ENCODE measurements at regions not wholly inside any gene's neighbourhood (a gene's known extent, or its start where the extent isn't known, plus 50 kb on each side); places are given as distances from the start of the nearest gene placed in this dataset.

- H3K23ac ChIP-seq (ENCODE audit: low read depth, low read length): no peak overlapping the region
- no TSS peak for BruUV-seq (replicated peaks)
- no peak overlapping the region for H2AFZ ChIP-seq (replicated peaks; ENCODE audit: low read length, poor library complexity)
- peaks cover 10% of the 10 kb centered on the region; the same call in 1 of the 2 replicates for H3K9me3 ChIP-seq (ENCODE audit: control insufficient read depth, insufficient read depth, low read length)
- in situ Hi-C loops (cut with MboI; ENCODE audit: low sequenced_read_pairs): no loop called here
- no peak overlapping the region for H2AK5ac ChIP-seq (ENCODE audit: low read depth, low read length)
- no CpG with 5 or more reads among the region's 2 CpGs for WGBS, 2 experiments (ENCODE audit: extremely low coverage in 2 of 2, insufficient read length in 1 of 2)
- ChIA-PET CTCF (no interaction called here), POLR2A (ENCODE audit: unreplicated experiment) (no interaction called here)
- no peaks in the 10 kb centered on the region for H3K4me1 ChIP-seq (ENCODE audit: control insufficient read depth, insufficient read depth, low read length)
- H3K9ac ChIP-seq (ENCODE audit: low read depth, low read length): no peak overlapping the region
- intact Hi-C loops (cut with micrococcal nuclease): no loop called here
- dilution Hi-C loops (cut with HindIII; ENCODE audit: low sequenced_read_pairs, unreplicated experiment): no loop called here
- no peak overlapping the region for H2AK9ac ChIP-seq (replicated peaks; ENCODE audit: low read depth, low read length, poor library complexity)
- no peaks in the 10 kb centered on the region for H4K20me1 ChIP-seq (ENCODE audit: insufficient read depth, low read length)
- H3K9me1 ChIP-seq (ENCODE audit: insufficient read depth, low read length): no peaks in the 10 kb centered on the region
- no peak overlapping the region for H4K91ac ChIP-seq (ENCODE audit: insufficient read depth, low read depth, low read length)
- TF ChIP-seq, protein P1, sequence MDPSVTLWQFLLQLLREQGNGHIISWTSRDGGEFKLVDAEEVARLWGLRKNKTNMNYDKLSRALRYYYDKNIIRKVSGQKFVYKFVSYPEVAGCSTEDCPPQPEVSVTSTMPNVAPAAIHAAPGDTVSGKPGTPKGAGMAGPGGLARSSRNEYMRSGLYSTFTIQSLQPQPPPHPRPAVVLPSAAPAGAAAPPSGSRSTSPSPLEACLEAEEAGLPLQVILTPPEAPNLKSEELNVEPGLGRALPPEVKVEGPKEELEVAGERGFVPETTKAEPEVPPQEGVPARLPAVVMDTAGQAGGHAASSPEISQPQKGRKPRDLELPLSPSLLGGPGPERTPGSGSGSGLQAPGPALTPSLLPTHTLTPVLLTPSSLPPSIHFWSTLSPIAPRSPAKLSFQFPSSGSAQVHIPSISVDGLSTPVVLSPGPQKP (IDR thresholded peaks at IDR 0.05; ENCODE audit: borderline replicate concordance, low read depth, low read length): no peak
- TF ChIP-seq RFX5 (IDR thresholded peaks at IDR 0.05; ENCODE audit: low read depth, low read length) (no peak), RAD21 (IDR thresholded peaks at IDR 0.05; ENCODE audit: low read length) (no peak), CHD1 (IDR thresholded peaks at IDR 0.05; ENCODE audit: low read depth, low read length) (no peak), FOS (IDR thresholded peaks at IDR 0.05; ENCODE audit: low read depth, low read length) (no peak), MAFK (IDR thresholded peaks at IDR 0.05; ENCODE audit: low read depth, low read length) (no peak), NFE2L2 (IDR thresholded peaks at IDR 0.05; ENCODE audit: low read depth, low read length) (no peak), RCOR1 (IDR thresholded peaks at IDR 0.05; ENCODE audit: insufficient replicate concordance, low read length) (no peak), SMC3 (IDR thresholded peaks at IDR 0.05; ENCODE audit: low read depth, low read length) (no peak), MAZ (IDR thresholded peaks at IDR 0.05; ENCODE audit: borderline replicate concordance, low read depth, low read length) (no peak), POLR2A (IDR thresholded peaks at IDR 0.05; ENCODE audit: low read depth, low read length) (no peak), CEBPB (IDR thresholded peaks at IDR 0.05; ENCODE audit: low read depth, low read length) (no peak), BHLHE40 (IDR thresholded peaks at IDR 0.05; ENCODE audit: low read depth, low read length) (no peak), MXI1 (IDR thresholded peaks at IDR 0.05; ENCODE audit: borderline replicate concordance, low read depth, low read length) (no peak)
- TF ChIP-seq, protein P2, sequence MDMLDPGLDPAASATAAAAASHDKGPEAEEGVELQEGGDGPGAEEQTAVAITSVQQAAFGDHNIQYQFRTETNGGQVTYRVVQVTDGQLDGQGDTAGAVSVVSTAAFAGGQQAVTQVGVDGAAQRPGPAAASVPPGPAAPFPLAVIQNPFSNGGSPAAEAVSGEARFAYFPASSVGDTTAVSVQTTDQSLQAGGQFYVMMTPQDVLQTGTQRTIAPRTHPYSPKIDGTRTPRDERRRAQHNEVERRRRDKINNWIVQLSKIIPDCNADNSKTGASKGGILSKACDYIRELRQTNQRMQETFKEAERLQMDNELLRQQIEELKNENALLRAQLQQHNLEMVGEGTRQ (IDR thresholded peaks at IDR 0.05; ENCODE audit: low read depth, low read length): no peak
- TF ChIP-seq, protein P3, sequence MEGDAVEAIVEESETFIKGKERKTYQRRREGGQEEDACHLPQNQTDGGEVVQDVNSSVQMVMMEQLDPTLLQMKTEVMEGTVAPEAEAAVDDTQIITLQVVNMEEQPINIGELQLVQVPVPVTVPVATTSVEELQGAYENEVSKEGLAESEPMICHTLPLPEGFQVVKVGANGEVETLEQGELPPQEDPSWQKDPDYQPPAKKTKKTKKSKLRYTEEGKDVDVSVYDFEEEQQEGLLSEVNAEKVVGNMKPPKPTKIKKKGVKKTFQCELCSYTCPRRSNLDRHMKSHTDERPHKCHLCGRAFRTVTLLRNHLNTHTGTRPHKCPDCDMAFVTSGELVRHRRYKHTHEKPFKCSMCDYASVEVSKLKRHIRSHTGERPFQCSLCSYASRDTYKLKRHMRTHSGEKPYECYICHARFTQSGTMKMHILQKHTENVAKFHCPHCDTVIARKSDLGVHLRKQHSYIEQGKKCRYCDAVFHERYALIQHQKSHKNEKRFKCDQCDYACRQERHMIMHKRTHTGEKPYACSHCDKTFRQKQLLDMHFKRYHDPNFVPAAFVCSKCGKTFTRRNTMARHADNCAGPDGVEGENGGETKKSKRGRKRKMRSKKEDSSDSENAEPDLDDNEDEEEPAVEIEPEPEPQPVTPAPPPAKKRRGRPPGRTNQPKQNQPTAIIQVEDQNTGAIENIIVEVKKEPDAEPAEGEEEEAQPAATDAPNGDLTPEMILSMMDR (conservative IDR thresholded peaks at IDR 0.05; ENCODE audit: low read depth, low read length): no peak
- H3K27me3 ChIP-seq (ENCODE audit: control insufficient read depth, insufficient read depth, low read length): no peaks in the 10 kb centered on the region
- ATAC-seq (ENCODE audit: low read depth) (no peak), DNase-seq (no peak)
- H3K14ac ChIP-seq (replicated peaks; ENCODE audit: low read depth, low read length): no peak overlapping the region
- no peak overlapping the region for H2BK15ac ChIP-seq (ENCODE audit: low read depth, low read length)
- no peak overlapping the region for H3K4me3 ChIP-seq (ENCODE audit: insufficient read depth, low read depth, low read length)
- no peak overlapping the region for H3K4me2 ChIP-seq (ENCODE audit: low read depth, low read length)
- no peaks in the 10 kb centered on the region for H3K36me3 ChIP-seq (ENCODE audit: control insufficient read depth, insufficient read depth, low read length)
- no peak overlapping the region for H4K8ac ChIP-seq (ENCODE audit: low read depth in 2 of 2, low read length in 2 of 2)
- H2BK120ac ChIP-seq (ENCODE audit: low read depth, low read length): no peak overlapping the region
- H3K56ac ChIP-seq (ENCODE audit: extremely low read depth, insufficient read depth, low read length): no peak overlapping the region
- H3K4ac ChIP-seq (ENCODE audit: low read depth, low read length): no peak overlapping the region
- no peak overlapping the region for H4K5ac ChIP-seq (ENCODE audit: low read depth, low read length)
- no peak overlapping the region for H2BK5ac ChIP-seq (ENCODE audit: low read depth, low read length, poor library complexity, severe bottlenecking)
- H3K18ac ChIP-seq (ENCODE audit: low read depth, low read length): no peak overlapping the region
- H3K79me1 ChIP-seq (ENCODE audit: low read depth in 1 of 2, low read length in 2 of 2): no peaks in the 10 kb centered on the region
- H2BK20ac ChIP-seq (ENCODE audit: low read depth, low read length): no peak overlapping the region
- H3K27ac ChIP-seq (ENCODE audit: insufficient read depth, low read length): no peak overlapping the region
Observed at GRCh38 chr7:52320610-52321009, 714.8 kb upstream of the POM121L12 start.
